ENCODE measurements at regions not wholly inside any gene's neighbourhood (a gene's known extent, or its start where the extent isn't known, plus 50 kb on each side); places are given as distances from the start of the nearest gene placed in this dataset.
"Not testable (repeated sequence)": the region's sequence is repeated elsewhere in the genome, so short reads cannot be mapped to it uniquely, and the experiment has no call there.

DNA sequence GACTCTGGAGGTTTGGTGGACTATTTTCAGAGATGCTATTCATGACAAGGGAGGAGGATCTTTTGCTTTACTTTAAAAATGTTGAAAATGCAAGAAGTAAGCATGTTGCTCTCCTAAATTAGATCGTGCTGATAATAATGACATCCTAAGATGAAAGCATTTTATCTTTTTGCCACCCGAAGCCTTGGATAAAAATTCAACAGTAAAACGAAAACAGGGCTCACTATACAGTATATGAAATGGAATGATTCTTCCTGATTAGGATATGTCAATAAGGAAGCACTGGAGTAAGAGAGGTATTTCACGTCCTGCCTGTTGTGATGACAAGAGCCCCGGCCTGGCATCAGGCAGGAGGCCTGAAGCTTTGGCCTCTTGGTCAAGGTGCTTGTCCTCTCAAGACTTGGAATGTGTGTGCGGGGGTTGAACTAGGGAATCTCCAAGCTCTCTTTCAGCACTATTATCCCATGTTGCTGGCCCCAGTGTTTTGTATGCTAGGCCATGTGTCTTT, 306.0 kb downstream of the MTX2 start:
- no peak overlapping the region for H3K9ac ChIP-seq (ENCODE audit: low read length)
- no peak overlapping the region for H3K4me3 ChIP-seq (ENCODE audit: insufficient read depth in 1 of 2, low read depth in 1 of 2, low read length in 2 of 2)
- no peaks in the 10 kb centered on the region for H3K4me1 ChIP-seq (ENCODE audit: control insufficient read depth, insufficient read depth, low read depth, low read length)
- H3K18ac ChIP-seq (ENCODE audit: low read depth in 1 of 2, low read length in 2 of 2) = no peak overlapping the region
- no peaks in the 10 kb centered on the region for H3K9me3 ChIP-seq (ENCODE audit: control insufficient read depth, low read length)
- H3K36me3 ChIP-seq (ENCODE audit: control insufficient read depth in 1 of 2, insufficient read depth in 2 of 2, low read depth in 1 of 2, low read length in 2 of 2) = no peaks in the 10 kb centered on the region
- H4K91ac ChIP-seq (ENCODE audit: low read length) = no peak overlapping the region
- no peak overlapping the region for H3K4ac ChIP-seq (ENCODE audit: low read depth in 1 of 2, low read length in 2 of 2)
- no peak overlapping the region for H2BK12ac ChIP-seq (ENCODE audit: low read length in 2 of 2)
- H2BK15ac ChIP-seq (ENCODE audit: low read depth, poor library complexity, severe bottlenecking) = no peak overlapping the region
- 94% methylated on average over 6 of the region's 6 CpGs for WGBS
- no peak overlapping the region for H2AK5ac ChIP-seq (ENCODE audit: low read length, severe bottlenecking)
- no peak overlapping the region for H2BK5ac ChIP-seq (ENCODE audit: low read depth, low read length, poor library complexity, severe bottlenecking)
- no peak overlapping the region for H3K4me2 ChIP-seq (ENCODE audit: low read length, poor library complexity, severe bottlenecking)
- H3K79me1 ChIP-seq (replicated peaks; ENCODE audit: low read length, poor library complexity, severe bottlenecking) = no peaks in the 10 kb centered on the region
- H2AFZ ChIP-seq (ENCODE audit: low read depth, low read length) = no peak overlapping the region
- no peak overlapping the region for H2BK120ac ChIP-seq (ENCODE audit: low read depth, low read length)
- no peak overlapping the region for H3K23ac ChIP-seq (ENCODE audit: low read length in 2 of 2)
- no peak for DNase-seq
- peaks cover 0 to 7% of the 10 kb centered on the region in 2 experiments for H3K27me3 ChIP-seq (ENCODE audit: control insufficient read depth in 1 of 2, insufficient read depth in 1 of 2, low read length in 2 of 2)
- H3K14ac ChIP-seq (ENCODE audit: low read length in 2 of 2) = no peak overlapping the region
- no peak overlapping the region for H4K8ac ChIP-seq (ENCODE audit: low read length)
- no peak overlapping the region for H3K27ac ChIP-seq (ENCODE audit: low read length, poor library complexity, severe bottlenecking)

DNA sequence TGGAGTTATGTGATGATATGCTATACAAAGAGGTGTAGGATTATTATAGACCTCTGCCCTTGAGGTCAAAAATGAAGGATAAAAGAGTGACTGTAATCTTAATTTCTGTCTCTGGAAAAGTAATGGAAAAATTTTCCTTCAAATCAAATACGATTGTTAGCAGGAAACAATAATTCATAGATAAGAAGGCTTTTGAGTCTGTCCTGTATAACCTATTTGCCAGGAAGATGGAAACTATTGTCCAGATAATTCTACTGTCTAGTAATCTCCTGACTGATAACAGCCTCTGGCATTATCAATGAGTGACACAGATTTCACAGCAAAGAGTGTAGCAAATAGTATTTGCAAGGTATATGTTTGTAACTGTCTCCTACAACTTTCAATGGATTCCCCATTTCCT, 307.8 kb downstream of the MTX2 start:
- H2BK120ac ChIP-seq (ENCODE audit: low read depth, low read length) = no peak overlapping the region
- H4K8ac ChIP-seq (ENCODE audit: low read length) = no peak overlapping the region
- H4K91ac ChIP-seq (ENCODE audit: low read length) = no peak overlapping the region
- no peak overlapping the region for H3K4me3 ChIP-seq (ENCODE audit: insufficient read depth in 1 of 2, low read depth in 1 of 2, low read length in 2 of 2)
- H3K36me3 ChIP-seq (ENCODE audit: control insufficient read depth in 1 of 2, insufficient read depth in 2 of 2, low read depth in 1 of 2, low read length in 2 of 2) = no peaks in the 10 kb centered on the region
- no peak overlapping the region for H2BK15ac ChIP-seq (ENCODE audit: low read depth, poor library complexity, severe bottlenecking)
- WGBS = 80% methylated on average over 1 of the region's 1 CpG
- H2BK12ac ChIP-seq (ENCODE audit: low read length in 2 of 2) = no peak overlapping the region
- no peak overlapping the region for H3K18ac ChIP-seq (ENCODE audit: low read depth in 1 of 2, low read length in 2 of 2)
- H3K27ac ChIP-seq (ENCODE audit: low read length, poor library complexity, severe bottlenecking) = no peak overlapping the region
- H3K9me3 ChIP-seq (ENCODE audit: control insufficient read depth, low read length) = no peaks in the 10 kb centered on the region
- H3K14ac ChIP-seq (ENCODE audit: low read length in 2 of 2) = no peak overlapping the region
- H3K79me1 ChIP-seq (replicated peaks; ENCODE audit: low read length, poor library complexity, severe bottlenecking) = no peaks in the 10 kb centered on the region
- no peak for DNase-seq
- no peak overlapping the region for H3K23ac ChIP-seq (ENCODE audit: low read length in 2 of 2)
- H3K27me3 ChIP-seq (ENCODE audit: control insufficient read depth in 1 of 2, insufficient read depth in 1 of 2, low read length in 2 of 2) = peaks cover 0 to 4% of the 10 kb centered on the region in 2 experiments
- H3K9ac ChIP-seq (ENCODE audit: low read length) = no peak overlapping the region
- no peak overlapping the region for H2AK5ac ChIP-seq (ENCODE audit: low read length, severe bottlenecking)
- no peak overlapping the region for H3K4ac ChIP-seq (ENCODE audit: low read depth in 1 of 2, low read length in 2 of 2)
- H3K4me2 ChIP-seq (ENCODE audit: low read length, poor library complexity, severe bottlenecking) = no peak overlapping the region
- no peaks in the 10 kb centered on the region for H3K4me1 ChIP-seq (ENCODE audit: control insufficient read depth, insufficient read depth, low read depth, low read length)
- no peak overlapping the region for H2BK5ac ChIP-seq (ENCODE audit: low read depth, low read length, poor library complexity, severe bottlenecking)
- H2AFZ ChIP-seq (ENCODE audit: low read depth, low read length) = no peak overlapping the region

DNA sequence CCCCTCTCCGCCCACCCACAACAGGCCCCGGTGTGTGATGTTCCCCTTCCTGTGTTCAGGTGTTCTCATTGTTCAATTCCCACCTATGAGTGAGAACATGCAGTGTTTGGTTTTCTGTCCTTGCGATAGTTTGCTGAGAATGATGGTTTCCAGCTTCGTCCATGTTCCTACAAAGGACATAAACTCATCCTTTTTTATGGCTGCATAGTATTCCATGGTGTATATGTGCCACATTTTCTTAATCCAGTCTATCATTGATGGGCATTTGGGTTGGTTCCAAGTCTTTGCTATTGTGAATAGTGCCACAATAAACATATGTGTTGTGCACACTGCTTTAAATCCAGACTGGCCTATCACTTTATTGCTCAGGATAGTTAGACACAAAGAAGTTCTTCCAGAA, 309.1 kb downstream of the MTX2 start:
- H2AFZ ChIP-seq (ENCODE audit: low read depth, low read length); H2AK5ac ChIP-seq (ENCODE audit: low read length, severe bottlenecking); H3K4ac ChIP-seq (ENCODE audit: low read depth in 1 of 2, low read length in 2 of 2); H4K8ac ChIP-seq (ENCODE audit: low read length); H3K27me3 ChIP-seq (ENCODE audit: control insufficient read depth in 1 of 2, insufficient read depth in 1 of 2, low read length in 2 of 2); H3K27ac ChIP-seq (ENCODE audit: low read length, poor library complexity, severe bottlenecking); H3K36me3 ChIP-seq (ENCODE audit: control insufficient read depth in 1 of 2, insufficient read depth in 2 of 2, low read depth in 1 of 2, low read length in 2 of 2); H3K4me3 ChIP-seq (ENCODE audit: insufficient read depth in 1 of 2, low read depth in 1 of 2, low read length in 2 of 2); DNase-seq; H2BK12ac ChIP-seq (ENCODE audit: low read length in 2 of 2); H3K4me2 ChIP-seq (ENCODE audit: low read length, poor library complexity, severe bottlenecking); H3K9ac ChIP-seq (ENCODE audit: low read length); H3K9me3 ChIP-seq (ENCODE audit: control insufficient read depth, low read length); H3K14ac ChIP-seq (ENCODE audit: low read length in 2 of 2); H2BK15ac ChIP-seq (ENCODE audit: low read depth, poor library complexity, severe bottlenecking); H3K4me1 ChIP-seq (ENCODE audit: control insufficient read depth, insufficient read depth, low read depth, low read length); H3K18ac ChIP-seq (ENCODE audit: low read depth in 1 of 2, low read length in 2 of 2); H3K79me1 ChIP-seq (replicated peaks; ENCODE audit: low read length, poor library complexity, severe bottlenecking); H2BK120ac ChIP-seq (ENCODE audit: low read depth, low read length); H2BK5ac ChIP-seq (ENCODE audit: low read depth, low read length, poor library complexity, severe bottlenecking); H3K23ac ChIP-seq (ENCODE audit: low read length in 2 of 2); H4K91ac ChIP-seq (ENCODE audit: low read length): not testable (repeated sequence)
- no CpG with 5 or more reads among the region's 4 CpGs for WGBS

DNA sequence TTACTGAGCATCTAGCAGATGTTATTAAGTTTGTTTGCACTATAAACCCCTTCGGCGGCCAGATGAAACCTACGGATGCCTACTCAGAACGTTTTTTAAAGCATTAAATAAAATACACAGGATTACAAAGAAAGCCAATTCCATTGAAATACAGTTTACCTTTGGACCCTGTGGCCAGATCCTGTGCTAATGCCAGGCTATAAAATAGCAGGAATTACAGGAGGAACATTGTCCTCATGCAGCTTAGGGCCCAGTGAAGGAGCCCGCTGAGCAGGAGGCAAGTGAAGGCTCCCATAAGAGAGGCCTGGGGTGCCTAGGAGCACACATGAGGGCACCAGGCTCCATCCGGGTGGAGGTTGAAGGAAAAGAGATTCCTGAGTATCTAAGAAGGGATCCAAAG, 310.4 kb downstream of the MTX2 start:
- Histone ChIP-seq H3K4me3 (ENCODE audit: insufficient read depth in 1 of 2, low read depth in 1 of 2, low read length in 2 of 2) (no peak overlapping the region), H3K9me3 (ENCODE audit: control insufficient read depth, low read length) (no peaks in the 10 kb centered on the region), H3K18ac (ENCODE audit: low read depth in 1 of 2, low read length in 2 of 2) (no peak overlapping the region), H3K4me1 (ENCODE audit: control insufficient read depth, insufficient read depth, low read depth, low read length) (peaks cover 1% of the 10 kb centered on the region), H2AFZ (ENCODE audit: low read depth, low read length) (no peak overlapping the region), H3K4ac (ENCODE audit: low read depth in 1 of 2, low read length in 2 of 2) (no peak overlapping the region), H4K8ac (ENCODE audit: low read length) (no peak overlapping the region), H3K14ac (ENCODE audit: low read length in 2 of 2) (no peak overlapping the region), H3K27me3 (ENCODE audit: control insufficient read depth in 1 of 2, insufficient read depth in 1 of 2, low read length in 2 of 2) (peaks cover 0 to 4% of the 10 kb centered on the region in 2 experiments), H2BK5ac (ENCODE audit: low read depth, low read length, poor library complexity, severe bottlenecking) (no peak overlapping the region), H3K79me1 (replicated peaks; ENCODE audit: low read length, poor library complexity, severe bottlenecking) (no peaks in the 10 kb centered on the region), H2BK15ac (ENCODE audit: low read depth, poor library complexity, severe bottlenecking) (no peak overlapping the region), H2BK12ac (ENCODE audit: low read length in 2 of 2) (no peak overlapping the region), H3K23ac (ENCODE audit: low read length in 2 of 2) (no peak overlapping the region), H3K36me3 (ENCODE audit: control insufficient read depth in 1 of 2, insufficient read depth in 2 of 2, low read depth in 1 of 2, low read length in 2 of 2) (no peaks in the 10 kb centered on the region), H4K91ac (ENCODE audit: low read length) (no peak overlapping the region), H3K9ac (ENCODE audit: low read length) (no peak overlapping the region), H2BK120ac (ENCODE audit: low read depth, low read length) (no peak overlapping the region), H3K4me2 (ENCODE audit: low read length, poor library complexity, severe bottlenecking) (no peak overlapping the region), H3K27ac (ENCODE audit: low read length, poor library complexity, severe bottlenecking) (no peak overlapping the region), H2AK5ac (ENCODE audit: low read length, severe bottlenecking) (no peak overlapping the region)
- no peak for DNase-seq
- 91% methylated on average over 6 of the region's 6 CpGs for WGBS
